Tibial nerve (tissue), 4 donors: ENCODE measurements at regions not wholly inside any gene's neighbourhood (a gene's known extent, or its start where the extent isn't known, plus 50 kb on each side); places are given as distances from the start of the nearest gene placed in this dataset.

Experiments
- EP300 ChIP-seq, 2 donors: sonication (generic); formaldehyde crosslinking; IDR thresholded peaks; one replicate each; pipeline ENCODE4 v1.6.1; 2017; ENCODE audit warnings: antibody characterized with exemption in 2 of 2, mild to moderate bottlenecking in 1 of 2
- POLR2A ChIP-seq, 2 donors: fragments of 450-650 bp; IDR thresholded peaks; one replicate each; pipeline ENCODE4 v1.6.1; 2017; ENCODE audit warnings: antibody characterized with exemption in 2 of 2, mild to moderate bottlenecking in 2 of 2, moderate library complexity in 2 of 2
- TF ChIP-seq, protein P1 (sequence below), 5 experiments: fragments of 200-600 bp in 3 of 5; fragments of 450-650 bp in 2 of 5; sonication (generic) in 3 of 5; IDR thresholded peaks; one replicate each; pipeline ENCODE4 v1.5.1; 2016 to 2019; ENCODE audit warnings: antibody characterized with exemption in 5 of 5, mild to moderate bottlenecking in 3 of 5, moderate library complexity in 2 of 5

DNA sequence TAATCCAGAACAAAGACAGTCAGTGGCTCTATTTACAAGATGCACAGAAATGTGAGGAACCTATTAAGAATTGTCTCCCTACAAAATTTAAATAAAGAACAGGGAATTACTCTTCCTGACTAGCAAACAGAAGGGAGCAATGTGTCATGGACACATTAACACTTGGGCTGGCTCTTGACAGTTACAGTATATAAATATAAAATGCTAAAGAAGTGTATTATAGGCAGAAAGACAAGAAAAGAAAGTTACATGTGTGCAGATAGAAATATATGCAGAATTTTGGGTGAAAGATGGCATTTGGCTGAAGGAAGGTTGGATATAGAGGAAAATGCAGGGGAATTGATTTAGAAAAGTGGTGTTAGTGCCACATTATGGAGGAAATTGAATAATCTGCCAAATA is 2257.1 kb upstream of the ACO1 start:
- TF ChIP-seq, protein P1, sequence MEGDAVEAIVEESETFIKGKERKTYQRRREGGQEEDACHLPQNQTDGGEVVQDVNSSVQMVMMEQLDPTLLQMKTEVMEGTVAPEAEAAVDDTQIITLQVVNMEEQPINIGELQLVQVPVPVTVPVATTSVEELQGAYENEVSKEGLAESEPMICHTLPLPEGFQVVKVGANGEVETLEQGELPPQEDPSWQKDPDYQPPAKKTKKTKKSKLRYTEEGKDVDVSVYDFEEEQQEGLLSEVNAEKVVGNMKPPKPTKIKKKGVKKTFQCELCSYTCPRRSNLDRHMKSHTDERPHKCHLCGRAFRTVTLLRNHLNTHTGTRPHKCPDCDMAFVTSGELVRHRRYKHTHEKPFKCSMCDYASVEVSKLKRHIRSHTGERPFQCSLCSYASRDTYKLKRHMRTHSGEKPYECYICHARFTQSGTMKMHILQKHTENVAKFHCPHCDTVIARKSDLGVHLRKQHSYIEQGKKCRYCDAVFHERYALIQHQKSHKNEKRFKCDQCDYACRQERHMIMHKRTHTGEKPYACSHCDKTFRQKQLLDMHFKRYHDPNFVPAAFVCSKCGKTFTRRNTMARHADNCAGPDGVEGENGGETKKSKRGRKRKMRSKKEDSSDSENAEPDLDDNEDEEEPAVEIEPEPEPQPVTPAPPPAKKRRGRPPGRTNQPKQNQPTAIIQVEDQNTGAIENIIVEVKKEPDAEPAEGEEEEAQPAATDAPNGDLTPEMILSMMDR (IDR thresholded peaks at IDR 0.05) = no peak
- TF ChIP-seq EP300 (IDR thresholded peaks at IDR 0.05) = no peak
- TF ChIP-seq POLR2A (IDR thresholded peaks at IDR 0.05) = no peak
